ENCODE measurements at regions not wholly inside any gene's neighbourhood (a gene's known extent, or its start where the extent isn't known, plus 50 kb on each side); places are given as distances from the start of the nearest gene placed in this dataset.

DNA sequence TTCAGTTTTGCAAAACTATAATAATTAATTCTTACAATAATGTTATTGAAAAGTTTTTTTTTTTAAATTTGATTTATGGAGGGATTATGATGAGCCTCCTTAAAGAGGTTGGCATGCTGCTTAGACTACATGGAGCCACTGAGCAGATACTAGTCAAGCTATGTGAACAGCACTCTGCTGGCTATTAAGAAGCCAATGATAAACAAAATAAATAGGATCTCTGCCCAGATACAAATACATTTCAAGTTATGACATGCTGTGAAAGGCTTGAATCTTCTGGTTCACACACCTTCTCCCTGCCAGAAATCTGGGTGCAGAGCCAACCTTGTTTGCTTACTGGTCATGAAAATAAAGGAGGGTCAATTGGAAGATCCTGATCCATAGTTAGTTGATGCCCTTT, 107.4 kb upstream of the NAV3 start:
- TF ChIP-seq, protein P1, sequence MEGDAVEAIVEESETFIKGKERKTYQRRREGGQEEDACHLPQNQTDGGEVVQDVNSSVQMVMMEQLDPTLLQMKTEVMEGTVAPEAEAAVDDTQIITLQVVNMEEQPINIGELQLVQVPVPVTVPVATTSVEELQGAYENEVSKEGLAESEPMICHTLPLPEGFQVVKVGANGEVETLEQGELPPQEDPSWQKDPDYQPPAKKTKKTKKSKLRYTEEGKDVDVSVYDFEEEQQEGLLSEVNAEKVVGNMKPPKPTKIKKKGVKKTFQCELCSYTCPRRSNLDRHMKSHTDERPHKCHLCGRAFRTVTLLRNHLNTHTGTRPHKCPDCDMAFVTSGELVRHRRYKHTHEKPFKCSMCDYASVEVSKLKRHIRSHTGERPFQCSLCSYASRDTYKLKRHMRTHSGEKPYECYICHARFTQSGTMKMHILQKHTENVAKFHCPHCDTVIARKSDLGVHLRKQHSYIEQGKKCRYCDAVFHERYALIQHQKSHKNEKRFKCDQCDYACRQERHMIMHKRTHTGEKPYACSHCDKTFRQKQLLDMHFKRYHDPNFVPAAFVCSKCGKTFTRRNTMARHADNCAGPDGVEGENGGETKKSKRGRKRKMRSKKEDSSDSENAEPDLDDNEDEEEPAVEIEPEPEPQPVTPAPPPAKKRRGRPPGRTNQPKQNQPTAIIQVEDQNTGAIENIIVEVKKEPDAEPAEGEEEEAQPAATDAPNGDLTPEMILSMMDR (IDR thresholded peaks at IDR 0.05), result no peak
- no peak for TF ChIP-seq POLR2A (IDR thresholded peaks at IDR 0.05)
- peak; percentile 30 for TF ChIP-seq POLR2AphosphoS5 (IDR thresholded peaks at IDR 0.05)
